Adrenal gland (tissue), 5 donors: ENCODE measurements at regions not wholly inside any gene's neighbourhood (a gene's known extent, or its start where the extent isn't known, plus 50 kb on each side); places are given as distances from the start of the nearest gene placed in this dataset.

Experiments
- POLR2A ChIP-seq, 2 donors: fragments of 450-650 bp; IDR thresholded peaks; one replicate each; pipeline ENCODE4 v1.6.1; 2017; ENCODE audit warnings: antibody characterized with exemption in 2 of 2, mild to moderate bottlenecking in 2 of 2, moderate library complexity in 1 of 2
- TF ChIP-seq, protein P1 (sequence below), 6 experiments: fragments of 450-650 bp in 4 of 6; fragments of 200-600 bp in 2 of 6; sonication (generic) in 1 of 6; IDR thresholded peaks; 1 replicate in 5 of 6; 2 replicates in 1 of 6; pipeline versions ENCODE4 v1.5.1 to v1.8.0; 2016 to 2021; ENCODE audit warnings: antibody characterized with exemption in 6 of 6, mild to moderate bottlenecking in 2 of 6, moderate library complexity in 1 of 6
- donor health status: DM: no; HTN: no; CAD: no.

DNA sequence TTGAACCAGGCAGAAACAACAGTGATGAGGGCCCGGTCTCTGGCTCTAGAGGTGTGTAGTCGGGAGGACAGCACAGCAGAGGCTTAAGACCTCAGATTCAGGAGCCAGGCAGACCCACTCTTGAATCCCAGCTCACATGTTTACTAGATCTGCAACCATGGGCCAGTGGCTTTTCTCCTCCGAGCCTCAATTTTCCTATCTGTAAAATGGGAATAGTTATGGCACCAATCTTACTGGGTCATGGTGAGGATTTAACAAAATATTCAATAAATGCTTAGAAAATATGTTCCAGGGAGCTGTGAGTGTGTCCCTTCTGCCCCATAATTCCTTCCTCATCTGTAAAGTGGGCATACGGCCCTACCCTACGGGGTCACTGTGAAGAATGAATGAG lies 506.9 kb downstream of the SHQ1 start:
- no peak for TF ChIP-seq POLR2A (IDR thresholded peaks at IDR 0.05)
- TF ChIP-seq, protein P1, sequence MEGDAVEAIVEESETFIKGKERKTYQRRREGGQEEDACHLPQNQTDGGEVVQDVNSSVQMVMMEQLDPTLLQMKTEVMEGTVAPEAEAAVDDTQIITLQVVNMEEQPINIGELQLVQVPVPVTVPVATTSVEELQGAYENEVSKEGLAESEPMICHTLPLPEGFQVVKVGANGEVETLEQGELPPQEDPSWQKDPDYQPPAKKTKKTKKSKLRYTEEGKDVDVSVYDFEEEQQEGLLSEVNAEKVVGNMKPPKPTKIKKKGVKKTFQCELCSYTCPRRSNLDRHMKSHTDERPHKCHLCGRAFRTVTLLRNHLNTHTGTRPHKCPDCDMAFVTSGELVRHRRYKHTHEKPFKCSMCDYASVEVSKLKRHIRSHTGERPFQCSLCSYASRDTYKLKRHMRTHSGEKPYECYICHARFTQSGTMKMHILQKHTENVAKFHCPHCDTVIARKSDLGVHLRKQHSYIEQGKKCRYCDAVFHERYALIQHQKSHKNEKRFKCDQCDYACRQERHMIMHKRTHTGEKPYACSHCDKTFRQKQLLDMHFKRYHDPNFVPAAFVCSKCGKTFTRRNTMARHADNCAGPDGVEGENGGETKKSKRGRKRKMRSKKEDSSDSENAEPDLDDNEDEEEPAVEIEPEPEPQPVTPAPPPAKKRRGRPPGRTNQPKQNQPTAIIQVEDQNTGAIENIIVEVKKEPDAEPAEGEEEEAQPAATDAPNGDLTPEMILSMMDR (IDR thresholded peaks at IDR 0.05), result no peak
